HEK293 (cell line): ENCODE measurements at regions not wholly inside any gene's neighbourhood (a gene's known extent, or its start where the extent isn't known, plus 50 kb on each side); places are given as distances from the start of the nearest gene placed in this dataset.

ENCODE experiments used
- CTCF ChIA-PET: fragments of 350-600 bp; formaldehyde crosslinking; extraction: SDS; loops from one replicate; lab custom pipeline; 2021; ENCODE audit warnings: antibody characterized with exemption; lab: Yijun Ruan, JAX
- POLR2A ChIA-PET: fragments of 300-600 bp; formaldehyde crosslinking; extraction: SDS; loops from one replicate; lab custom pipeline; 2020; ENCODE audit warnings: antibody characterized with exemption, inconsistent platforms; lab: Yijun Ruan, JAX
- H3K27ac ChIP-seq: fragments of 200-500 bp; sonication (Bioruptor generic); 2 replicates; pipeline ENCODE4 v1.5.1; 2014; ENCODE audit warnings: low read depth, low read length, control low read depth, inconsistent platforms; ENCODE audit errors: extremely low read depth
- H3K36me3 ChIP-seq, 2 experiments: fragments of 200-500 bp in 1 of 2; sonication (Bioruptor generic) in 1 of 2; 1 replicate in 1 of 2; 2 replicates in 1 of 2; pipeline ENCODE4 v1.5.1; 2014 to 2017; ENCODE audit warnings: inconsistent platforms in 2 of 2, low read length in 2 of 2; ENCODE audit not compliant: control insufficient read depth in 2 of 2, insufficient read depth in 1 of 2
- H3K4me1 ChIP-seq: fragments of 200-500 bp; sonication (Bioruptor generic); 2 replicates; pipeline ENCODE4 v1.5.1; 2014; ENCODE audit warnings: mild to moderate bottlenecking, low read length, inconsistent platforms; ENCODE audit not compliant: control insufficient read depth, insufficient read depth
- H3K4me3 ChIP-seq: 2 replicates; pipeline ENCODE4 v1.5.1; 2011; ENCODE audit warnings: low read depth, mild to moderate bottlenecking, control low read depth, low read length, moderate library complexity
- H3K9me3 ChIP-seq: fragments of 200-500 bp; sonication (Bioruptor generic); 2 replicates; pipeline ENCODE4 v1.5.1; 2014; ENCODE audit warnings: low read depth, low read length, inconsistent platforms; ENCODE audit not compliant: control insufficient read depth, insufficient read depth
- BCL11A ChIP-seq: fragments of 450-650 bp; formaldehyde crosslinking; IDR thresholded peaks from 2 replicates; pipeline ENCODE4 v1.5.1; 2016; ENCODE audit warnings: low read depth, missing biosample characterization, missing genetic modification characterization
- GFI1B ChIP-seq: fragments of 450-650 bp; formaldehyde crosslinking; IDR thresholded peaks from 2 replicates; pipeline ENCODE4 v1.5.1; 2016; ENCODE audit warnings: missing biosample characterization, missing genetic modification characterization
- KLF10 ChIP-seq: fragments of 450-650 bp; IDR thresholded peaks from 2 replicates; pipeline ENCODE4 v1.5.1; 2018; ENCODE audit warnings: missing biosample characterization, mild to moderate bottlenecking, missing genetic modification characterization
- REPIN1 ChIP-seq: fragments of 450-650 bp; formaldehyde crosslinking; IDR thresholded peaks from 2 replicates; pipeline ENCODE4 v1.5.1; 2017; ENCODE audit warnings: missing biosample characterization, missing genetic modification characterization, low read depth
- YY2 ChIP-seq: fragments of 450-650 bp; formaldehyde crosslinking; IDR thresholded peaks from 2 replicates; pipeline ENCODE4 v1.5.1; 2016; ENCODE audit warnings: missing biosample characterization, missing genetic modification characterization
- ZBTB7A ChIP-seq: fragments of 450-650 bp; formaldehyde crosslinking; IDR thresholded peaks from 2 replicates; pipeline ENCODE4 v1.5.1; 2016; ENCODE audit warnings: low read depth, missing biosample characterization, missing genetic modification characterization
- ZEB2 ChIP-seq: fragments of 450-650 bp; formaldehyde crosslinking; IDR thresholded peaks from 2 replicates; pipeline ENCODE4 v1.5.1; 2016; ENCODE audit warnings: missing biosample characterization, missing genetic modification characterization
- ZFP69B ChIP-seq: fragments of 450-650 bp; formaldehyde crosslinking; IDR thresholded peaks from 2 replicates; pipeline ENCODE4 v1.5.1; 2016; ENCODE audit warnings: missing biosample characterization, missing genetic modification characterization
- ZNF146 ChIP-seq: fragments of 450-650 bp; formaldehyde crosslinking; IDR thresholded peaks from 2 replicates; pipeline ENCODE4 v1.5.1; 2016; ENCODE audit warnings: missing biosample characterization, missing genetic modification characterization
- ZNF280C ChIP-seq: fragments of 450-650 bp; formaldehyde crosslinking; IDR thresholded peaks from 2 replicates; pipeline ENCODE4 v1.5.1; 2016; ENCODE audit warnings: missing biosample characterization, missing genetic modification characterization
- ZNF37A ChIP-seq: fragments of 450-650 bp; IDR thresholded peaks from 2 replicates; pipeline ENCODE4 v1.5.1; 2018; ENCODE audit warnings: missing biosample characterization, missing genetic modification characterization
- ZNF404 ChIP-seq: fragments of 450-650 bp; formaldehyde crosslinking; IDR thresholded peaks from 2 replicates; pipeline ENCODE4 v1.5.1; 2017; ENCODE audit warnings: missing biosample characterization, missing genetic modification characterization
- ZNF518A ChIP-seq: fragments of 450-650 bp; formaldehyde crosslinking; conservative IDR thresholded peaks from 2 replicates; pipeline ENCODE4 v1.5.1; 2016; ENCODE audit warnings: low read depth, missing biosample characterization, missing genetic modification characterization
- ZNF548 ChIP-seq: fragments of 450-650 bp; formaldehyde crosslinking; IDR thresholded peaks from 2 replicates; pipeline ENCODE4 v1.5.1; 2016; ENCODE audit warnings: missing biosample characterization, missing genetic modification characterization
- ZNF623 ChIP-seq: fragments of 450-650 bp; formaldehyde crosslinking; IDR thresholded peaks from 2 replicates; pipeline ENCODE4 v1.5.1; 2016; ENCODE audit warnings: missing biosample characterization, missing genetic modification characterization
- ZNF664 ChIP-seq: fragments of 450-650 bp; formaldehyde crosslinking; IDR thresholded peaks from 2 replicates; pipeline ENCODE4 v1.5.1; 2016; ENCODE audit warnings: missing biosample characterization, missing genetic modification characterization
- ZNF670 ChIP-seq: fragments of 450-650 bp; formaldehyde crosslinking; IDR thresholded peaks from 2 replicates; pipeline ENCODE4 v1.5.1; 2016; ENCODE audit warnings: missing biosample characterization, missing genetic modification characterization, low read depth
- ZNF677 ChIP-seq: fragments of 450-650 bp; IDR thresholded peaks from 2 replicates; pipeline ENCODE4 v1.5.0; 2018; ENCODE audit warnings: missing biosample characterization, mild to moderate bottlenecking, missing genetic modification characterization, moderate library complexity
- ZNF701 ChIP-seq: fragments of 450-650 bp; formaldehyde crosslinking; IDR thresholded peaks from 2 replicates; pipeline ENCODE4 v1.5.1; 2016; ENCODE audit warnings: missing biosample characterization, missing genetic modification characterization
- ZNF777 ChIP-seq: fragments of 450-650 bp; formaldehyde crosslinking; IDR thresholded peaks from 2 replicates; pipeline ENCODE4 v1.5.1; 2017; ENCODE audit warnings: missing biosample characterization, missing genetic modification characterization, borderline replicate concordance
- ZNF837 ChIP-seq: fragments of 450-650 bp; formaldehyde crosslinking; IDR thresholded peaks from 2 replicates; pipeline ENCODE4 v1.5.1; 2016; ENCODE audit warnings: missing biosample characterization, missing genetic modification characterization
- ZNF843 ChIP-seq: fragments of 450-650 bp; formaldehyde crosslinking; IDR thresholded peaks from 2 replicates; pipeline ENCODE4 v1.5.1; 2016; ENCODE audit warnings: missing biosample characterization, missing genetic modification characterization
- ZSCAN16 ChIP-seq: fragments of 450-650 bp; formaldehyde crosslinking; IDR thresholded peaks from 2 replicates; pipeline ENCODE4 v1.5.1; 2016; ENCODE audit warnings: missing biosample characterization, missing genetic modification characterization
- ZSCAN5A ChIP-seq: fragments of 450-650 bp; formaldehyde crosslinking; IDR thresholded peaks from 2 replicates; pipeline ENCODE4 v1.5.1; 2016; ENCODE audit warnings: missing biosample characterization, missing genetic modification characterization

- Histone ChIP-seq H3K9me3 (no peaks in the 10 kb centered on the region), H3K4me1 (no peaks in the 10 kb centered on the region), H3K27ac (no peak overlapping the region), H3K4me3 (no peak overlapping the region), H3K36me3 (no peaks in the 10 kb centered on the region)
- no peak for TF ChIP-seq ZSCAN16 (tag by site-specific recombination)
- peak; percentile 98 for TF ChIP-seq ZNF37A (tag by site-specific recombination)
- POLR2A ChIA-PET, result no interaction called here
- CTCF ChIA-PET, result no interaction called here
Observed at GRCh38 chr22:27308513-27308912, 493.0 kb downstream of the MN1 start.

- no peak overlapping the region for H3K27ac ChIP-seq
- no peak for TF ChIP-seq ZNF777
- no peak for TF ChIP-seq ZNF404 (tag by site-specific recombination)
- no peak for TF ChIP-seq ZNF701 (tag by site-specific recombination)
- no peak for TF ChIP-seq ZNF280C (tag by site-specific recombination)
- TF ChIP-seq ZBTB7A (tag by site-specific recombination), result no peak
- no peak for TF ChIP-seq ZNF146 (tag by site-specific recombination)
- no peak for TF ChIP-seq ZFP69B
- no peak for TF ChIP-seq GFI1B (tag by site-specific recombination)
- TF ChIP-seq ZNF837 (tag by site-specific recombination), result no peak
- TF ChIP-seq ZNF548 (tag by site-specific recombination), result no peak
- no peak for TF ChIP-seq YY2
- TF ChIP-seq ZSCAN5A, result no peak
- TF ChIP-seq BCL11A (tag by site-specific recombination), result no peak
- CTCF ChIA-PET, result no interaction called here
- H3K4me1 ChIP-seq, result no peaks in the 10 kb centered on the region
- H3K4me3 ChIP-seq, result no peak overlapping the region
- POLR2A ChIA-PET, result no interaction called here
- no peaks in the 10 kb centered on the region for H3K9me3 ChIP-seq
- H3K36me3 ChIP-seq, result no peaks in the 10 kb centered on the region
Observed at GRCh38 chr22:27309697-27310096, 491.9 kb downstream of the MN1 start.

GRCh38 chr22:27310966-27311697 is 490.4 kb downstream of the MN1 start:
- Histone ChIP-seq H3K27ac (no peak overlapping the region), H3K4me3 (no peak overlapping the region), H3K36me3 (no peaks in the 10 kb centered on the region), H3K4me1 (no peaks in the 10 kb centered on the region), H3K9me3 (no peaks in the 10 kb centered on the region)
- ChIA-PET POLR2A (no interaction called here), CTCF (interaction anchor here (0.7 kb wide), 1 partner anchor 291 kb away, joined by 3 read pairs; no protein-coding TSS in a partner anchor)
- TF ChIP-seq ZNF677 (tag by site-specific recombination) (no peak), ZEB2 (tag by site-specific recombination) (no peak), ZNF623 (tag by site-specific recombination) (no peak), ZNF518A (tag by site-specific recombination) (no peak), REPIN1 (tag by site-specific recombination) (no peak), KLF10 (tag by site-specific recombination) (no peak), ZNF670 (no peak), ZNF843 (tag by site-specific recombination) (no peak), ZNF664 (no peak), ZBTB7A (tag by site-specific recombination) (no peak)
